B cell (primary cell): ENCODE measurements at regions not wholly inside any gene's neighbourhood (a gene's known extent, or its start where the extent isn't known, plus 50 kb on each side); places are given as distances from the start of the nearest gene placed in this dataset.

Experiments
- ATAC-seq: fragments of 200-7000 bp; cut with Tn5 transposase; one replicate; pipeline ENCODE4 v1.10.0; 2021; ENCODE audit warnings: low read depth, mild to moderate bottlenecking, moderate number of reproducible peaks, moderate library complexity
- CTCF ChIA-PET: fragments of 350-600 bp; sonication (Branson Sonifier 250); formaldehyde crosslinking; loops from one replicate; lab custom pipeline; 2021; ENCODE audit warnings: antibody characterized with exemption, inconsistent platforms; lab: Charles Lee
- POLR2A ChIA-PET: fragments of 350-600 bp; sonication (Branson Sonifier 250); formaldehyde crosslinking; loops from one replicate; lab custom pipeline; 2021; ENCODE audit warnings: antibody characterized with exemption; lab: Charles Lee
- DNase-seq: peaks from one replicate; pipeline ENCODE4 v3.0.0; 2013
- H2AFZ ChIP-seq: 2 replicates; pipeline ENCODE4 v1.6.1; 2012; ENCODE audit warnings: mild to moderate bottlenecking, low read depth, low read length; ENCODE audit not compliant: insufficient read depth, poor library complexity, severe bottlenecking
- H3K27ac ChIP-seq, 2 donors: 1 replicate in 1 of 2; 2 replicates in 1 of 2; pipeline ENCODE4 v1.5.1; 2012 to 2013; ENCODE audit warnings: low read length in 2 of 2, mild to moderate bottlenecking in 2 of 2, moderate library complexity in 1 of 2
- H3K27me3 ChIP-seq, 4 experiments: fragments of 200-600 bp in 1 of 4; sonication (generic) in 1 of 4; replicated peaks in 1 of 4; 1 replicate in 2 of 4; 2 replicates in 2 of 4; pipeline versions ENCODE4 v1.6.1 to v1.7.0; 2013 to 2016; ENCODE audit warnings: low read length in 3 of 4, mild to moderate bottlenecking in 2 of 4, mixed read lengths in 1 of 4, moderate library complexity in 1 of 4; ENCODE audit not compliant: insufficient read depth in 4 of 4, control insufficient read depth in 3 of 4; ENCODE audit errors: control extremely low read depth in 1 of 4
- H3K36me3 ChIP-seq, 2 experiments: replicated peaks in 1 of 2; 1 replicate in 1 of 2; 2 replicates in 1 of 2; pipeline versions ENCODE4 v1.6.1 to v1.7.1; 2013; ENCODE audit warnings: low read length in 1 of 2; ENCODE audit not compliant: insufficient read depth in 2 of 2, control insufficient read depth in 1 of 2; ENCODE audit errors: control extremely low read depth in 1 of 2, extremely low read depth in 1 of 2
- H3K4me1 ChIP-seq, 2 donors: fragments of 200-600 bp in 1 of 2; sonication (generic) in 1 of 2; 1 replicate in 1 of 2; 2 replicates in 1 of 2; pipeline versions ENCODE4 v1.5.1 to v1.6.1; 2013 to 2017; ENCODE audit warnings: low read length in 2 of 2; ENCODE audit not compliant: control insufficient read depth in 2 of 2, insufficient read depth in 2 of 2
- H3K4me2 ChIP-seq: replicated peaks from 2 replicates; pipeline ENCODE3; 2012; ENCODE audit warnings: mild to moderate bottlenecking, low read depth, low read length; ENCODE audit not compliant: poor library complexity, severe bottlenecking
- H3K4me3 ChIP-seq, 5 experiments: fragments of 200-600 bp in 1 of 5; sonication (generic) in 1 of 5; 1 replicate in 3 of 5; 2 replicates in 2 of 5; pipeline versions ENCODE4 v1.5.1 to v1.7.0; 2011 to 2016; ENCODE audit warnings: low read length in 4 of 5, mild to moderate bottlenecking in 4 of 5, low read depth in 2 of 5, control low read depth in 1 of 5, moderate library complexity in 1 of 5; ENCODE audit not compliant: insufficient read depth in 1 of 5; ENCODE audit errors: control extremely low read depth in 1 of 5, extremely low read depth in 1 of 5
- H3K79me2 ChIP-seq: fragments of 200-600 bp; sonication (generic); one replicate; pipeline ENCODE4 v1.6.0; 2016; ENCODE audit warnings: low read length; ENCODE audit not compliant: control insufficient read depth, insufficient read depth
- H3K9ac ChIP-seq: fragments of 200-600 bp; sonication (generic); 2 replicates; pipeline ENCODE4 v1.6.1; 2017; ENCODE audit warnings: mild to moderate bottlenecking, low read length, moderate library complexity
- H3K9me3 ChIP-seq, 3 donors: one replicate each; pipeline versions ENCODE4 v1.6.1 to v1.7.1; 2013; ENCODE audit warnings: low read length in 2 of 3; ENCODE audit not compliant: control insufficient read depth in 2 of 3, insufficient read depth in 1 of 3; ENCODE audit errors: control extremely low read depth in 1 of 3
- H4K20me1 ChIP-seq: 2 replicates; pipeline ENCODE4 v1.6.0; 2012; ENCODE audit warnings: mild to moderate bottlenecking, low read length; ENCODE audit not compliant: insufficient read depth, control insufficient read depth, poor library complexity, severe bottlenecking
- H3K27ac Mint-ChIP-seq: one replicate; pipeline ENCODE4 v1.8.0; 2021; ENCODE audit warnings: mixed read lengths
- H3K27me3 Mint-ChIP-seq: one replicate; pipeline ENCODE4 v1.8.0; 2021; ENCODE audit warnings: mixed read lengths
- H3K4me1 Mint-ChIP-seq: one replicate; pipeline ENCODE4 v1.8.0; 2021; ENCODE audit warnings: mixed read lengths
- H3K4me3 Mint-ChIP-seq: one replicate; pipeline ENCODE4 v1.8.0; 2021; ENCODE audit warnings: mixed read lengths
- H3K9me3 Mint-ChIP-seq: one replicate; pipeline ENCODE4 v1.8.0; 2022; ENCODE audit warnings: mixed read lengths; ENCODE audit not compliant: insufficient read depth
- CTCF ChIP-seq: fragments of 200-600 bp; IDR thresholded peaks from one replicate; pipeline ENCODE4 v1.8.0; 2022; ENCODE audit warnings: antibody characterized with exemption, mild to moderate bottlenecking
- EZH2 ChIP-seq: IDR thresholded peaks from 2 replicates; pipeline ENCODE4 v1.6.1; 2012; ENCODE audit warnings: borderline replicate concordance, low read depth, mild to moderate bottlenecking, moderate library complexity, low read length; ENCODE audit not compliant: insufficient read depth, poor library complexity, severe bottlenecking
- WGBS: methylation state at CpG from one replicate; pipeline ENCODE4 v1.1.5; 2013; ENCODE audit warnings: missing lambda C conversion rate; ENCODE audit not compliant: insufficient coverage; 5-methylcytosine and 5-hydroxymethylcytosine counted together
- intact Hi-C: fragments of 100-400 bp; cut with micrococcal nuclease; formaldehyde crosslinking; loops from one replicate; pipeline ENCODE4 v1.10.0; 2022

- TF ChIP-seq EZH2 (no peak), CTCF (no peak)
- Histone ChIP-seq H3K27me3 (no peaks in the 10 kb centered on the region), H3K4me1 (peaks cover 17 to 38% of the 10 kb centered on the region in 2 donors), H3K79me2 (no peaks in the 10 kb centered on the region), H2AFZ (no peak overlapping the region), H3K9ac (no peak overlapping the region), H4K20me1 (no peaks in the 10 kb centered on the region), H3K36me3 (no peaks in the 10 kb centered on the region), H3K4me3 (peak overlapping the region in 1 of 5 experiments; percentile 7), H3K4me2 (peak overlapping the region; percentile 66), H3K27ac (peak overlapping the region in 1 of 2 donors; percentile 72), H3K9me3 (peaks cover 0 to 1% (median 0%) of the 10 kb centered on the region in 3 donors)
- Mint-ChIP-seq H3K27me3 (no peaks in the 10 kb centered on the region), H3K27ac (no peak overlapping the region), H3K4me1 (peaks cover 41% of the 10 kb centered on the region), H3K9me3 (no peaks in the 10 kb centered on the region), H3K4me3 (no peak overlapping the region)
- no peak for ATAC-seq
- no peak for DNase-seq
- no CpG with 5 or more reads among the region's 2 CpGs for WGBS
- POLR2A ChIA-PET, result no interaction called here
- CTCF ChIA-PET, result no interaction called here
- intact Hi-C loops, result no loop called here
These were observed 75.2 kb upstream of the SATB1 start for GRCh38 chr3:18500322-18500721.

- H3K27me3 ChIP-seq, result no peaks in the 10 kb centered on the region
- H3K27me3 Mint-ChIP-seq, result no peaks in the 10 kb centered on the region
- peak overlapping the region; percentile 73 for H3K27ac Mint-ChIP-seq
- DNase-seq (peak; percentile 83), ATAC-seq (peak; percentile 99)
- no peaks in the 10 kb centered on the region for H3K79me2 ChIP-seq
- no peaks in the 10 kb centered on the region for H3K36me3 ChIP-seq
- no peaks in the 10 kb centered on the region for H4K20me1 ChIP-seq
- intact Hi-C loops, result loop anchor here (2.0 to 5.0 kb wide), 3 partner anchors 33 to 76 kb away; no protein-coding TSS in a partner anchor
- H3K9me3 ChIP-seq, result no peaks in the 10 kb centered on the region
- no peak overlapping the region for H2AFZ ChIP-seq
- H3K4me1 Mint-ChIP-seq, result peaks cover 41% of the 10 kb centered on the region
- WGBS, result no CpG with 5 or more reads among the region's 3 CpGs
- peak overlapping the region; percentile 66 for H3K4me2 ChIP-seq
- peak overlapping the region; percentile 19 to 72 for H3K27ac ChIP-seq
- ChIA-PET POLR2A (interaction anchor here (0.5 to 1.0 kb wide), 2 partner anchors 18 to 76 kb away, joined by 3 to 5 read pairs; no protein-coding TSS in a partner anchor), CTCF (interaction anchor here (0.5 kb wide), 1 partner anchor 221 kb away, joined by 4 read pairs; no protein-coding TSS in a partner anchor)
- H3K4me3 Mint-ChIP-seq, result peak overlapping the region; percentile 56
- TF ChIP-seq EZH2 (no peak), CTCF (no peak)
- no peaks in the 10 kb centered on the region for H3K9me3 Mint-ChIP-seq
- H3K4me3 ChIP-seq, result peak overlapping the region in 2 of 5 experiments; percentile 4 to 43
- peak overlapping the region; percentile 30 for H3K9ac ChIP-seq
- H3K4me1 ChIP-seq, result peaks cover 17 to 38% of the 10 kb centered on the region in 2 donors
These were observed 74.2 kb upstream of the SATB1 start for GRCh38 chr3:18499301-18499700.
